A549 (cell line): ENCODE measurements at regions not wholly inside any gene's neighbourhood (a gene's known extent, or its start where the extent isn't known, plus 50 kb on each side); places are given as distances from the start of the nearest gene placed in this dataset.

Experiments used
- ATAC-seq, 2 experiments: fragments of 200-7000 bp in 1 of 2; fragments of >200 bp in 1 of 2; cut with Nextera tagmentation in 1 of 2; cut with Tn5 transposase in 1 of 2; 3 replicates each; pipeline versions ENCODE4 v1.8.0 to v1.9.1; 2018 to 2020; ENCODE audit warnings: mild to moderate bottlenecking in 1 of 2, moderate library complexity in 1 of 2
- CTCF ChIA-PET: fragments of 300-600 bp; sonication (Branson Sonifier 250); formaldehyde crosslinking; extraction: SDS; loops from one replicate; lab custom pipeline; 2021; ENCODE audit warnings: antibody characterized with exemption, inconsistent platforms; lab: Yijun Ruan, JAX
- POLR2A ChIA-PET: fragments of 350-600 bp; formaldehyde crosslinking; extraction: SDS; loops from one replicate; lab custom pipeline; 2021; ENCODE audit warnings: antibody characterized with exemption, inconsistent platforms; lab: Yijun Ruan, JAX
- DNase-seq, 2 experiments: peaks; one replicate each; pipeline versions ENCODE4 v3.0.0 to v3.0.0-alpha.2; 2011 to 2016; ENCODE audit warnings: low read depth in 1 of 2, low spot score in 1 of 2
- FAIRE-seq: peaks from 2 replicates; lab custom pipeline; 2011; peaks lifted over from hg19 to GRCh38; lab: Jason Lieb, UNC
- H3K27ac ChIP-seq, 2 experiments: fragments of >200 bp; sonication (Bioruptor Twin); formaldehyde crosslinking; 3 replicates each; pipeline ENCODE4 v1.5.1; 2016 to 2017
- H3K4me1 ChIP-seq: fragments of >200 bp; sonication (Bioruptor Twin); formaldehyde crosslinking; 3 replicates; pipeline ENCODE4 v1.6.1; 2016
- H3K4me2 ChIP-seq: fragments of >200 bp; sonication (Bioruptor Twin); formaldehyde crosslinking; 3 replicates; pipeline ENCODE4 v1.6.1; 2016
- H3K4me3 ChIP-seq: fragments of >200 bp; sonication (Bioruptor Twin); formaldehyde crosslinking; 3 replicates; pipeline ENCODE4 v1.5.1; 2016
- H3K9me3 ChIP-seq: fragments of >200 bp; sonication (Bioruptor Twin); formaldehyde crosslinking; 3 replicates; pipeline ENCODE4 v1.6.1; 2016
- CHD2 ChIP-seq: fragments of 150-350 bp; IDR thresholded peaks from 2 replicates; pipeline ENCODE4 v1.6.1; 2014; ENCODE audit warnings: low read length; ENCODE audit not compliant: partially characterized antibody
- CHD4 ChIP-seq: fragments of 200-600 bp; sonication (generic); IDR thresholded peaks from 2 replicates; pipeline ENCODE4 v1.6.1; 2016; ENCODE audit warnings: antibody characterized with exemption, mild to moderate bottlenecking, borderline replicate concordance
- EHMT2 ChIP-seq: fragments of 200-600 bp; sonication (generic); IDR thresholded peaks from 2 replicates; pipeline ENCODE4 v1.6.1; 2016; ENCODE audit warnings: antibody characterized with exemption, low read depth, mild to moderate bottlenecking, moderate library complexity
- FOXS1 ChIP-seq: fragments of 250-450 bp; sonication (Bioruptor Pico); IDR thresholded peaks from 2 replicates; pipeline ENCODE4 v1.5.0; 2020; ENCODE audit warnings: mild to moderate bottlenecking, moderate library complexity
- HDAC2 ChIP-seq: fragments of 200-600 bp; sonication (generic); IDR thresholded peaks from 2 replicates; pipeline ENCODE4 v1.6.1; 2016
- HEYL ChIP-seq: fragments of 250-450 bp; sonication (Bioruptor Pico); IDR thresholded peaks from 2 replicates; pipeline ENCODE4 v1.8.0; 2021; ENCODE audit warnings: mild to moderate bottlenecking, moderate library complexity
- HOXB13 ChIP-seq: fragments of 250-450 bp; sonication (Bioruptor Pico); IDR thresholded peaks from 2 replicates; pipeline ENCODE4 v1.5.0; 2020; ENCODE audit warnings: low read depth, mild to moderate bottlenecking, moderate library complexity
- KDM1A ChIP-seq: fragments of 200-600 bp; sonication (generic); IDR thresholded peaks from 2 replicates; pipeline ENCODE4 v1.6.1; 2016; ENCODE audit warnings: low read depth, mild to moderate bottlenecking
- KDM5A ChIP-seq: fragments of 200-600 bp; sonication (generic); IDR thresholded peaks from 2 replicates; pipeline ENCODE4 v1.6.1; 2016; ENCODE audit warnings: antibody characterized with exemption, mild to moderate bottlenecking
- MAFK ChIP-seq: fragments of 450-650 bp; IDR thresholded peaks from 2 replicates; pipeline ENCODE4 v1.6.1; 2014; ENCODE audit not compliant: partially characterized antibody
- MYC ChIP-seq: IDR thresholded peaks from 2 replicates; pipeline ENCODE4 v1.6.1; 2012; ENCODE audit warnings: mild to moderate bottlenecking, inconsistent platforms, low read length, improper control_type of control experiment, borderline replicate concordance
- NFE2L2 ChIP-seq: fragments of 150-350 bp; conservative IDR thresholded peaks from 2 replicates; pipeline ENCODE4 v1.6.1; 2014; ENCODE audit warnings: low read length
- NPAS2 ChIP-seq: fragments of 250-450 bp; sonication (Bioruptor Pico); IDR thresholded peaks from 2 replicates; pipeline ENCODE4 v1.8.0; 2022; ENCODE audit warnings: mild to moderate bottlenecking, moderate library complexity, borderline replicate concordance
- POLR2AphosphoS2 ChIP-seq: conservative IDR thresholded peaks from 2 replicates; pipeline ENCODE4 v1.6.1; 2012; ENCODE audit warnings: low read length, improper control_type of control experiment, inconsistent platforms
- RAD21 ChIP-seq, 2 experiments: fragments of >200 bp in 1 of 2; sonication (Bioruptor Twin) in 1 of 2; formaldehyde crosslinking in 1 of 2; IDR thresholded peaks in 1 of 2; conservative IDR thresholded peaks in 1 of 2; 2 replicates in 1 of 2; 3 replicates in 1 of 2; pipeline ENCODE4 v1.6.1; 2012 to 2018; ENCODE audit warnings: inconsistent platforms in 1 of 2
- RARB ChIP-seq: fragments of 250-450 bp; sonication (Bioruptor Pico); IDR thresholded peaks from 2 replicates; pipeline ENCODE4 v1.8.0; 2021; ENCODE audit warnings: mild to moderate bottlenecking, moderate library complexity
- RCOR1 ChIP-seq: fragments of 150-350 bp; IDR thresholded peaks from 2 replicates; pipeline ENCODE4 v1.6.1; 2014; ENCODE audit warnings: antibody characterized with exemption, low read length, low read depth
- SMC3 ChIP-seq: fragments of >200 bp; sonication (Bioruptor Twin); formaldehyde crosslinking; IDR thresholded peaks from 3 replicates; pipeline ENCODE4 v1.6.1; 2018; ENCODE audit warnings: inconsistent platforms
- ZFP36 ChIP-seq: fragments of 450-650 bp; IDR thresholded peaks from 2 replicates; pipeline ENCODE4 v1.6.1; 2014; ENCODE audit warnings: borderline replicate concordance; ENCODE audit not compliant: partially characterized antibody
- WGBS: methylation state at CpG from one replicate; pipeline ENCODE4 v1.1.6; 2017; ENCODE audit errors: missing lambda C conversion rate; 5-methylcytosine and 5-hydroxymethylcytosine counted together
- TF ChIP-seq, protein P1 (sequence below): fragments of >200 bp; sonication (Bioruptor Twin); formaldehyde crosslinking; IDR thresholded peaks from 3 replicates; pipeline ENCODE4 v1.5.1; 2016
- TF ChIP-seq, protein P2 (sequence below): fragments of >200 bp; sonication (Bioruptor Twin); formaldehyde crosslinking; IDR thresholded peaks from 2 replicates; pipeline ENCODE4 v1.6.1; 2016
- TF ChIP-seq, protein P3 (sequence below): fragments of 150-350 bp; IDR thresholded peaks from 2 replicates; pipeline ENCODE4 v1.6.1; 2014; ENCODE audit warnings: low read depth, mild to moderate bottlenecking, low read length

DNA sequence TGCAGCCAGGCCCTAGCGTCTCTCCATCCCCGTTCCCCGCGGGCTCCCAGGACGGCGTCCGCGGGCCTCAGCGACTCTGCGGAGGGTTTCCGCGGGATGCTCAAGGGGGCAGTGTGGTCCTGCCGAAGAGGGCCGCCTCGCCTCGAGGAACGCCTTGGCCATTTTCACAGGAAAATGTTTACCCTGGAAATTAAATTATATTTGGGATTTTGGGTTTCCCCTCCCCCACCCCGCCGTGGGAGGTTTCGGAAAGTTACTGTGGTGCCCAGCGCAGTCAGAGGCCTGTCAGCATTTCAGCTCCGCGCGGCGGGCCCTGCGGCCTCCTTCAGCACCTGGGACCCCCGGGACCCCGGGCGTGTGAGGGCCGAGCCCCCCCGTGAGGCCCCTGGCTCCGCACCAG, 94.5 kb downstream of the PCTP start:
- TF ChIP-seq HDAC2, result no peak
- peak; percentile 34; the same call in 1 of the 3 replicates for TF ChIP-seq SMC3
- peak; percentile 58 to 59 for TF ChIP-seq RAD21 (conservative IDR thresholded peaks at IDR 0.05 in 1 of 2, IDR thresholded peaks at IDR 0.05 in 1 of 2)
- no peak for TF ChIP-seq RARB (CRISPR knock-in tag)
- TF ChIP-seq, protein P1, sequence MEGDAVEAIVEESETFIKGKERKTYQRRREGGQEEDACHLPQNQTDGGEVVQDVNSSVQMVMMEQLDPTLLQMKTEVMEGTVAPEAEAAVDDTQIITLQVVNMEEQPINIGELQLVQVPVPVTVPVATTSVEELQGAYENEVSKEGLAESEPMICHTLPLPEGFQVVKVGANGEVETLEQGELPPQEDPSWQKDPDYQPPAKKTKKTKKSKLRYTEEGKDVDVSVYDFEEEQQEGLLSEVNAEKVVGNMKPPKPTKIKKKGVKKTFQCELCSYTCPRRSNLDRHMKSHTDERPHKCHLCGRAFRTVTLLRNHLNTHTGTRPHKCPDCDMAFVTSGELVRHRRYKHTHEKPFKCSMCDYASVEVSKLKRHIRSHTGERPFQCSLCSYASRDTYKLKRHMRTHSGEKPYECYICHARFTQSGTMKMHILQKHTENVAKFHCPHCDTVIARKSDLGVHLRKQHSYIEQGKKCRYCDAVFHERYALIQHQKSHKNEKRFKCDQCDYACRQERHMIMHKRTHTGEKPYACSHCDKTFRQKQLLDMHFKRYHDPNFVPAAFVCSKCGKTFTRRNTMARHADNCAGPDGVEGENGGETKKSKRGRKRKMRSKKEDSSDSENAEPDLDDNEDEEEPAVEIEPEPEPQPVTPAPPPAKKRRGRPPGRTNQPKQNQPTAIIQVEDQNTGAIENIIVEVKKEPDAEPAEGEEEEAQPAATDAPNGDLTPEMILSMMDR, result peak; percentile 36; the same call in 2 of the 3 replicates
- FAIRE-seq, result no peak
- peak; percentile 82 to 93 for ATAC-seq
- DNase-seq, result peak; percentile 13 to 26
- no peaks in the 10 kb centered on the region for H3K9me3 ChIP-seq
- H3K4me3 ChIP-seq, result no peak overlapping the region; the same call in 2 of the 3 replicates
- ChIA-PET POLR2A (no interaction called here), CTCF (interaction anchor here (0.6 to 1.1 kb wide), 3 partner anchors 472 to 1181 kb away, joined by 3 to 4 read pairs (median 3); no protein-coding TSS in a partner anchor)
- H3K4me1 ChIP-seq, result no peaks in the 10 kb centered on the region
- H3K27ac ChIP-seq, result no peak overlapping the region
- 37% methylated on average over 21 of the region's 32 CpGs for WGBS
- peak overlapping the region; percentile 54 for H3K4me2 ChIP-seq

DNA sequence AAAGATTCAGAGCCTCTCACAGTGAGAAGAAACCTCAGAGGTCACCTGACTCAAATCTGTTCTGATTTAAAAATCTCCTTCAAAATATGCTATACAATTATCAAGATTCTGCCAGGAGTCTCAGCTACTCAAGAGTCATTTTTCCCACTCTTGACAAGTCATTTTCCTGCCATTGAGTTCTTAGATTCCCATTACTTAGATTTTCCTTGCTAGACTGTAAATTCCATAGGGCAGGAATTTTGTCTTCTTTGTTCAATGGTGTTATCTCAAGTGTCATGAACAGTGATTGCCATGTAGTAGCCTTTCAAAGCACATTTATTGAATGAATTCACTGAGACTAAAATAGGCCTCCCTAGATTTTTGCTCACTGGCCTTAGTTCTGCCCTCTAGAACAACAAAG, 95.9 kb downstream of the PCTP start:
- no peaks in the 10 kb centered on the region for H3K4me1 ChIP-seq
- DNase-seq (no peak), ATAC-seq (no peak), FAIRE-seq (peak; percentile 7)
- no peak overlapping the region for H3K27ac ChIP-seq
- TF ChIP-seq MAFK (no peak), HOXB13 (CRISPR knock-in tag) (no peak), NFE2L2 (no peak), HEYL (CRISPR knock-in tag) (no peak), RCOR1 (no peak), ZFP36 (no peak)
- H3K4me3 ChIP-seq, result no peak overlapping the region
- POLR2A ChIA-PET, result no interaction called here
- H3K4me2 ChIP-seq, result no peak overlapping the region
- CTCF ChIA-PET, result no interaction called here
- H3K9me3 ChIP-seq, result no peaks in the 10 kb centered on the region

DNA sequence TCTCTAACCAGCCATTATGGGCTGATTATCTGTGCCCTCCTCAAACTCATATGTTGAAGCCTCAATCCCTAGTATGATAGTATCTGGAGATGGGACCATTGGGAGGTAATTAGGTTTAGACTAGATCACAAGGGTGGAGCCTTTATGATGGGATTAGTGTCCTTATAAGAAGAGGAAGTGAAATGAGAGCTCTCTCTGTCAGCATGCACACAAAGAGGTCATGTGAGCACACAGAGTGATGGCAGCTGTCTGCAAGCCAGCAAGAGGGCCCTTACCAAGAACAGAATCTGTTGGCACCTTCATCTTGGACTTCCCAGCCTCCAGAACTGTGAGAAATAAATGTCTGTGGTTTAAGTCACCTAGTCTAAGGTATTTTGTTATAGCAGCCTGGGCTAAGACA, 101.9 kb downstream of the PCTP start:
- Histone ChIP-seq H3K4me3 (no peak overlapping the region), H3K27ac (no peak overlapping the region), H3K9me3 (no peaks in the 10 kb centered on the region), H3K4me2 (no peak overlapping the region), H3K4me1 (no peaks in the 10 kb centered on the region)
- ATAC-seq (no peak), FAIRE-seq (no peak), DNase-seq (no peak)
- POLR2A ChIA-PET, result no interaction called here
- CTCF ChIA-PET, result no interaction called here
- no peak for TF ChIP-seq KDM1A
- no peak for TF ChIP-seq RARB (CRISPR knock-in tag)
- no peak for TF ChIP-seq POLR2AphosphoS2
- no peak for TF ChIP-seq CHD2
- TF ChIP-seq KDM5A, result no peak
- no peak for TF ChIP-seq FOXS1 (CRISPR knock-in tag)
- TF ChIP-seq EHMT2, result no peak
- no peak for TF ChIP-seq MYC
- TF ChIP-seq CHD4, result no peak
- TF ChIP-seq, protein P2, sequence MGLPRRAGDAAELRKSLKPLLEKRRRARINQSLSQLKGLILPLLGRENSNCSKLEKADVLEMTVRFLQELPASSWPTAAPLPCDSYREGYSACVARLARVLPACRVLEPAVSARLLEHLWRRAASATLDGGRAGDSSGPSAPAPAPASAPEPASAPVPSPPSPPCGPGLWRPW, result no peak
- no peak for TF ChIP-seq NPAS2 (CRISPR knock-in tag)
- no peak for TF ChIP-seq HDAC2
- TF ChIP-seq, protein P1, result no peak
- TF ChIP-seq, protein P3, sequence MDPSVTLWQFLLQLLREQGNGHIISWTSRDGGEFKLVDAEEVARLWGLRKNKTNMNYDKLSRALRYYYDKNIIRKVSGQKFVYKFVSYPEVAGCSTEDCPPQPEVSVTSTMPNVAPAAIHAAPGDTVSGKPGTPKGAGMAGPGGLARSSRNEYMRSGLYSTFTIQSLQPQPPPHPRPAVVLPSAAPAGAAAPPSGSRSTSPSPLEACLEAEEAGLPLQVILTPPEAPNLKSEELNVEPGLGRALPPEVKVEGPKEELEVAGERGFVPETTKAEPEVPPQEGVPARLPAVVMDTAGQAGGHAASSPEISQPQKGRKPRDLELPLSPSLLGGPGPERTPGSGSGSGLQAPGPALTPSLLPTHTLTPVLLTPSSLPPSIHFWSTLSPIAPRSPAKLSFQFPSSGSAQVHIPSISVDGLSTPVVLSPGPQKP, result no peak
